ENCODE measurements at regions not wholly inside any gene's neighbourhood (a gene's known extent, or its start where the extent isn't known, plus 50 kb on each side); places are given as distances from the start of the nearest gene placed in this dataset.

GRCh38 chr11:10374386-10374785 is 69.5 kb downstream of the ADM start:
- Mint-ChIP-seq H3K27me3 (peaks cover 32% of the 10 kb centered on the region), H3K9me3 (ENCODE audit: insufficient read depth) (no peaks in the 10 kb centered on the region), H3K27ac (no peak overlapping the region), H3K4me3 (no peak overlapping the region), H3K4me1 (no peaks in the 10 kb centered on the region)
- no peaks in the 10 kb centered on the region for H3K36me3 ChIP-seq (replicated peaks in 1 of 2; ENCODE audit: control extremely low read depth in 1 of 2, control insufficient read depth in 1 of 2, extremely low read depth in 1 of 2, insufficient read depth in 2 of 2, low read length in 1 of 2)
- CTCF ChIA-PET = interaction anchor here (0.9 to 1.6 kb wide), 3 partner anchors 8 to 39 kb away, joined by 3 to 8 read pairs (median 3); no protein-coding TSS in a partner anchor
- ATAC-seq (ENCODE audit: low read depth) = no peak
- DNase-seq = no peak
- no peak overlapping the region for H3K27ac ChIP-seq (ENCODE audit: low read length in 2 of 2)
- H4K20me1 ChIP-seq (ENCODE audit: control insufficient read depth, insufficient read depth, low read length, poor library complexity, severe bottlenecking) = no peaks in the 10 kb centered on the region
- TF ChIP-seq EZH2 (IDR thresholded peaks at IDR 0.05; ENCODE audit: borderline replicate concordance, insufficient read depth, low read depth, low read length, poor library complexity, severe bottlenecking) = no peak
- TF ChIP-seq, protein P1, sequence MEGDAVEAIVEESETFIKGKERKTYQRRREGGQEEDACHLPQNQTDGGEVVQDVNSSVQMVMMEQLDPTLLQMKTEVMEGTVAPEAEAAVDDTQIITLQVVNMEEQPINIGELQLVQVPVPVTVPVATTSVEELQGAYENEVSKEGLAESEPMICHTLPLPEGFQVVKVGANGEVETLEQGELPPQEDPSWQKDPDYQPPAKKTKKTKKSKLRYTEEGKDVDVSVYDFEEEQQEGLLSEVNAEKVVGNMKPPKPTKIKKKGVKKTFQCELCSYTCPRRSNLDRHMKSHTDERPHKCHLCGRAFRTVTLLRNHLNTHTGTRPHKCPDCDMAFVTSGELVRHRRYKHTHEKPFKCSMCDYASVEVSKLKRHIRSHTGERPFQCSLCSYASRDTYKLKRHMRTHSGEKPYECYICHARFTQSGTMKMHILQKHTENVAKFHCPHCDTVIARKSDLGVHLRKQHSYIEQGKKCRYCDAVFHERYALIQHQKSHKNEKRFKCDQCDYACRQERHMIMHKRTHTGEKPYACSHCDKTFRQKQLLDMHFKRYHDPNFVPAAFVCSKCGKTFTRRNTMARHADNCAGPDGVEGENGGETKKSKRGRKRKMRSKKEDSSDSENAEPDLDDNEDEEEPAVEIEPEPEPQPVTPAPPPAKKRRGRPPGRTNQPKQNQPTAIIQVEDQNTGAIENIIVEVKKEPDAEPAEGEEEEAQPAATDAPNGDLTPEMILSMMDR (IDR thresholded peaks at IDR 0.05) = no peak
- POLR2A ChIA-PET = no interaction called here
- H3K27me3 ChIP-seq (replicated peaks in 1 of 4; ENCODE audit: control extremely low read depth in 1 of 4, control insufficient read depth in 3 of 4, insufficient read depth in 4 of 4, low read length in 3 of 4) = peaks cover 0 to 5% (median 0%) of the 10 kb centered on the region in 4 experiments
- H2AFZ ChIP-seq (ENCODE audit: insufficient read depth, low read depth, low read length, poor library complexity, severe bottlenecking) = no peak overlapping the region
- no peak overlapping the region for H3K4me3 ChIP-seq (ENCODE audit: control extremely low read depth in 1 of 5, extremely low read depth in 1 of 5, insufficient read depth in 1 of 5, low read depth in 2 of 5, low read length in 4 of 5)
- no peak overlapping the region for H3K9ac ChIP-seq (ENCODE audit: low read length)
- H3K9me3 ChIP-seq (ENCODE audit: control extremely low read depth in 1 of 3, control insufficient read depth in 2 of 3, insufficient read depth in 1 of 3, low read length in 2 of 3) = no peaks in the 10 kb centered on the region
- no CpG with 5 or more reads among the region's 1 CpG for WGBS (ENCODE audit: insufficient coverage)
- H3K4me1 ChIP-seq (ENCODE audit: control insufficient read depth in 2 of 2, insufficient read depth in 2 of 2, low read length in 2 of 2) = no peaks in the 10 kb centered on the region
- no peaks in the 10 kb centered on the region for H3K79me2 ChIP-seq (ENCODE audit: control insufficient read depth, insufficient read depth, low read length)
- intact Hi-C loops (cut with micrococcal nuclease) = no loop called here
- no peak overlapping the region for H3K4me2 ChIP-seq (replicated peaks; ENCODE audit: low read depth, low read length, poor library complexity, severe bottlenecking)

GRCh38 chr11:10375280-10375971 is 70.6 kb downstream of the ADM start:
- peaks cover 31% of the 10 kb centered on the region for H3K27me3 Mint-ChIP-seq
- no peak for TF ChIP-seq EZH2 (IDR thresholded peaks at IDR 0.05; ENCODE audit: borderline replicate concordance, insufficient read depth, low read depth, low read length, poor library complexity, severe bottlenecking)
- TF ChIP-seq, protein P1 (IDR thresholded peaks at IDR 0.05) = no peak
- Histone ChIP-seq H3K27ac (ENCODE audit: low read length in 2 of 2) (no peak overlapping the region), H3K79me2 (ENCODE audit: control insufficient read depth, insufficient read depth, low read length) (no peaks in the 10 kb centered on the region), H3K9me3 (ENCODE audit: control extremely low read depth in 1 of 3, control insufficient read depth in 2 of 3, insufficient read depth in 1 of 3, low read length in 2 of 3) (no peaks in the 10 kb centered on the region), H3K36me3 (replicated peaks in 1 of 2; ENCODE audit: control extremely low read depth in 1 of 2, control insufficient read depth in 1 of 2, extremely low read depth in 1 of 2, insufficient read depth in 2 of 2, low read length in 1 of 2) (no peaks in the 10 kb centered on the region), H4K20me1 (ENCODE audit: control insufficient read depth, insufficient read depth, low read length, poor library complexity, severe bottlenecking) (no peaks in the 10 kb centered on the region), H3K9ac (ENCODE audit: low read length) (no peak overlapping the region), H3K27me3 (replicated peaks in 1 of 4; ENCODE audit: control extremely low read depth in 1 of 4, control insufficient read depth in 3 of 4, insufficient read depth in 4 of 4, low read length in 3 of 4) (peaks cover 0 to 5% (median 0%) of the 10 kb centered on the region in 4 experiments), H3K4me2 (replicated peaks; ENCODE audit: low read depth, low read length, poor library complexity, severe bottlenecking) (no peak overlapping the region), H3K4me1 (ENCODE audit: control insufficient read depth in 2 of 2, insufficient read depth in 2 of 2, low read length in 2 of 2) (no peaks in the 10 kb centered on the region), H2AFZ (ENCODE audit: insufficient read depth, low read depth, low read length, poor library complexity, severe bottlenecking) (no peak overlapping the region), H3K4me3 (ENCODE audit: control extremely low read depth in 1 of 5, extremely low read depth in 1 of 5, insufficient read depth in 1 of 5, low read depth in 2 of 5, low read length in 4 of 5) (no peak overlapping the region)
- H3K9me3 Mint-ChIP-seq (ENCODE audit: insufficient read depth) = no peaks in the 10 kb centered on the region
- ATAC-seq (ENCODE audit: low read depth) (no peak), DNase-seq (no peak)
- H3K27ac Mint-ChIP-seq = no peak overlapping the region
- ChIA-PET CTCF (interaction anchor here (0.9 to 1.6 kb wide), 2 partner anchors 9 to 11 kb away, joined by 3 to 8 read pairs; no protein-coding TSS in a partner anchor), POLR2A (interaction anchor here (0.5 kb wide), 1 partner anchor 12 kb away, joined by 3 read pairs; no protein-coding TSS in a partner anchor)
- H3K4me3 Mint-ChIP-seq = no peak overlapping the region
- WGBS (ENCODE audit: insufficient coverage) = 84% methylated on average over 3 of the region's 5 CpGs
- no peaks in the 10 kb centered on the region for H3K4me1 Mint-ChIP-seq
- intact Hi-C loops (cut with micrococcal nuclease) = no loop called here

All from B cell (primary cell).